CD14-positive monocyte (primary cell): ENCODE measurements at regions not wholly inside any gene's neighbourhood (a gene's known extent, or its start where the extent isn't known, plus 50 kb on each side); places are given as distances from the start of the nearest gene placed in this dataset.

Source experiments
- DNase-seq, 3 donors: peaks; one replicate each; pipeline ENCODE4 v3.0.0-alpha.2; 2011 to 2022
- H2AFZ ChIP-seq: 2 replicates; pipeline ENCODE4 v1.6.0; 2012; ENCODE audit warnings: mild to moderate bottlenecking, low read depth, low read length, inconsistent platforms; ENCODE audit not compliant: insufficient read depth, poor library complexity, severe bottlenecking
- H3K27ac ChIP-seq, 2 donors: 1 replicate in 1 of 2; 2 replicates in 1 of 2; pipeline ENCODE4 v1.5.1; 2012 to 2013; ENCODE audit warnings: low read length in 2 of 2, control low read depth in 1 of 2, inconsistent platforms in 1 of 2, low read depth in 1 of 2, mild to moderate bottlenecking in 1 of 2
- H3K27me3 ChIP-seq, 2 donors: one replicate each; pipeline versions ENCODE4 v1.6.0 to v1.6.1; 2011 to 2013; ENCODE audit warnings: low read length in 2 of 2; ENCODE audit not compliant: control insufficient read depth in 2 of 2, insufficient read depth in 2 of 2
- H3K36me3 ChIP-seq, 2 donors: replicated peaks in 1 of 2; 1 replicate in 1 of 2; 2 replicates in 1 of 2; pipeline versions ENCODE4 v1.5.1 to v1.6.1; 2012 to 2013; ENCODE audit warnings: low read length in 2 of 2, control low read depth in 1 of 2, inconsistent platforms in 1 of 2, mild to moderate bottlenecking in 1 of 2; ENCODE audit not compliant: insufficient read depth in 2 of 2, control insufficient read depth in 1 of 2
- H3K4me1 ChIP-seq, 2 donors: 1 replicate in 1 of 2; 2 replicates in 1 of 2; pipeline versions ENCODE4 v1.5.1 to v1.6.1; 2012 to 2013; ENCODE audit warnings: low read length in 2 of 2, control low read depth in 1 of 2, inconsistent platforms in 1 of 2, mild to moderate bottlenecking in 1 of 2, moderate library complexity in 1 of 2; ENCODE audit not compliant: insufficient read depth in 2 of 2, control insufficient read depth in 1 of 2
- H3K4me2 ChIP-seq: replicated peaks from 2 replicates; pipeline ENCODE3; 2012; ENCODE audit warnings: low read length, moderate library complexity, mild to moderate bottlenecking; ENCODE audit not compliant: poor library complexity, severe bottlenecking; ENCODE audit errors: extremely low read depth
- H3K4me3 ChIP-seq, 3 experiments: fragments of 200-600 bp in 1 of 3; sonication (generic) in 1 of 3; replicated peaks in 1 of 3; 1 replicate in 2 of 3; 2 replicates in 1 of 3; pipeline ENCODE4 v1.5.1; 2011 to 2013; ENCODE audit warnings: low read length in 3 of 3, mild to moderate bottlenecking in 3 of 3, control low read depth in 2 of 3, low read depth in 2 of 3, inconsistent platforms in 1 of 3, moderate library complexity in 1 of 3
- H3K79me2 ChIP-seq: 2 replicates; pipeline ENCODE4 v1.6.0; 2012; ENCODE audit warnings: mild to moderate bottlenecking, control low read depth, inconsistent platforms, low read length, moderate library complexity; ENCODE audit not compliant: insufficient read depth
- H3K9ac ChIP-seq: 2 replicates; pipeline ENCODE4 v1.6.0; 2017; ENCODE audit warnings: low read length, mild to moderate bottlenecking; ENCODE audit not compliant: insufficient read depth, poor library complexity, severe bottlenecking
- H3K9me3 ChIP-seq, 2 donors: replicated peaks in 1 of 2; 1 replicate in 1 of 2; 2 replicates in 1 of 2; pipeline versions ENCODE4 v1.5.1 to v1.6.1; 2012 to 2013; ENCODE audit warnings: low read length in 2 of 2, control low read depth in 1 of 2; ENCODE audit not compliant: control insufficient read depth in 1 of 2, insufficient read depth in 1 of 2
- H4K20me1 ChIP-seq: 2 replicates; pipeline ENCODE4 v1.6.0; 2012; ENCODE audit warnings: mild to moderate bottlenecking, low read length, control low read depth, moderate library complexity; ENCODE audit not compliant: insufficient read depth
- H3K27ac Mint-ChIP-seq, 7 donors: one replicate each; pipeline ENCODE4 v1.8.0; 2020; ENCODE audit warnings: mild to moderate bottlenecking in 7 of 7, mixed read lengths in 7 of 7, moderate library complexity in 6 of 7, inconsistent platforms in 2 of 7
- H3K27me3 Mint-ChIP-seq, 3 donors: one replicate each; pipeline ENCODE4 v1.8.0; 2021 to 2022; ENCODE audit warnings: low read depth in 3 of 3, mild to moderate bottlenecking in 3 of 3, mixed read lengths in 3 of 3, moderate library complexity in 3 of 3, inconsistent platforms in 1 of 3
- H3K36me3 Mint-ChIP-seq, 2 donors: one replicate each; pipeline ENCODE4 v1.8.0; 2020; ENCODE audit warnings: mixed read lengths in 2 of 2, inconsistent platforms in 1 of 2, mild to moderate bottlenecking in 1 of 2
- H3K4me1 Mint-ChIP-seq: one replicate; pipeline ENCODE4 v1.8.0; 2020; ENCODE audit warnings: mild to moderate bottlenecking, mixed read lengths
- H3K4me3 Mint-ChIP-seq, 2 donors: one replicate each; pipeline ENCODE4 v1.8.0; 2020; ENCODE audit warnings: mild to moderate bottlenecking in 2 of 2, mixed read lengths in 2 of 2, moderate library complexity in 1 of 2
- H3K9me3 Mint-ChIP-seq, 7 donors: one replicate each; pipeline ENCODE4 v1.8.0; 2020 to 2022; ENCODE audit warnings: mixed read lengths in 7 of 7, mild to moderate bottlenecking in 6 of 7, moderate library complexity in 6 of 7, inconsistent platforms in 2 of 7
- CTCF ChIP-seq: fragments of 200-600 bp; IDR thresholded peaks from one replicate; pipeline ENCODE4 v1.8.0; 2022; ENCODE audit warnings: antibody characterized with exemption, mild to moderate bottlenecking
- WGBS: methylation state at CpG from one replicate; pipeline ENCODE4 v1.1.5; 2013; ENCODE audit warnings: missing lambda C conversion rate; ENCODE audit not compliant: insufficient coverage; 5-methylcytosine and 5-hydroxymethylcytosine counted together
- intact Hi-C, 2 donors: fragments of 100-400 bp; cut with micrococcal nuclease; formaldehyde crosslinking; loops; one replicate each; pipeline versions ENCODE4 v1.15.0 to v1.15.1; 2023

GRCh38 chr2:74046441-74046840, 61.7 kb downstream of the TET3 start:
- Histone ChIP-seq H3K4me2 (no peak overlapping the region), H4K20me1 (peaks cover 100% of the 10 kb centered on the region), H3K36me3 (peaks cover 36 to 74% of the 10 kb centered on the region in 2 donors), H3K4me1 (peaks cover 8 to 10% of the 10 kb centered on the region in 2 donors), H2AFZ (no peak overlapping the region), H3K79me2 (peaks cover 100% of the 10 kb centered on the region), H3K4me3 (no peak overlapping the region), H3K9ac (no peak overlapping the region), H3K9me3 (no peaks in the 10 kb centered on the region), H3K27me3 (no peaks in the 10 kb centered on the region), H3K27ac (peak overlapping the region in 1 of 2 donors; percentile 56)
- Mint-ChIP-seq H3K9me3 (no peaks in the 10 kb centered on the region), H3K36me3 (peaks cover 56% of the 10 kb centered on the region in 2 donors), H3K27ac (peak overlapping the region in 1 of 7 donors; percentile 66), H3K4me3 (no peak overlapping the region), H3K27me3 (peaks cover 0 to 3% (median 0%) of the 10 kb centered on the region in 3 donors), H3K4me1 (peaks cover 25% of the 10 kb centered on the region)
- no peak for TF ChIP-seq CTCF
- 96% methylated on average over 12 of the region's 17 CpGs for WGBS
- DNase-seq: no peak
- intact Hi-C loops: no loop called here

GRCh38 chr2:74047152-74047551, 62.4 kb downstream of the TET3 start:
- Histone ChIP-seq H2AFZ (no peak overlapping the region), H4K20me1 (peaks cover 100% of the 10 kb centered on the region), H3K4me3 (no peak overlapping the region), H3K79me2 (peaks cover 100% of the 10 kb centered on the region), H3K36me3 (peaks cover 36 to 81% of the 10 kb centered on the region in 2 donors), H3K27me3 (no peaks in the 10 kb centered on the region), H3K9ac (no peak overlapping the region), H3K4me1 (peaks cover under 1 to 3% of the 10 kb centered on the region in 2 donors), H3K27ac (no peak overlapping the region), H3K9me3 (no peaks in the 10 kb centered on the region), H3K4me2 (no peak overlapping the region)
- H3K36me3 Mint-ChIP-seq: peaks cover 56 to 60% of the 10 kb centered on the region in 2 donors
- intact Hi-C loops: no loop called here
- no peak for DNase-seq
- H3K27me3 Mint-ChIP-seq: peaks cover 0 to 3% (median 0%) of the 10 kb centered on the region in 3 donors
- H3K9me3 Mint-ChIP-seq: no peaks in the 10 kb centered on the region
- H3K4me3 Mint-ChIP-seq: no peak overlapping the region
- no peak for TF ChIP-seq CTCF
- WGBS: 94% methylated on average over 9 of the region's 14 CpGs
- peak overlapping the region in 3 of 7 donors; percentile 40 to 74 (median 63) for H3K27ac Mint-ChIP-seq
- peaks cover 17% of the 10 kb centered on the region for H3K4me1 Mint-ChIP-seq
